ENCODE measurements at regions not wholly inside any gene's neighbourhood (a gene's known extent, or its start where the extent isn't known, plus 50 kb on each side); places are given as distances from the start of the nearest gene placed in this dataset.

GRCh38 chr2:56449449-56449860 is 265.7 kb downstream of the CCDC85A start:
- H3K79me2 ChIP-seq (ENCODE audit: low read length), result no peaks in the 10 kb centered on the region
- no TSS peak for BruUV-seq (replicated peaks)
- intact Hi-C loops (cut with micrococcal nuclease), result no loop called here
- H3K4me3 ChIP-seq (ENCODE audit: low read length), result no peak overlapping the region
- ChIA-PET CTCF (no interaction called here), POLR2A (ENCODE audit: unreplicated experiment) (interaction anchor here (0.6 kb wide), 1 partner anchor 131 kb away, joined by 4 read pairs; no protein-coding TSS in a partner anchor)
- H3K9me2 ChIP-seq (replicated peaks; ENCODE audit: low read length), result no peaks in the 10 kb centered on the region
- H3K4me1 ChIP-seq (ENCODE audit: insufficient read depth, low read length), result peaks cover 13% of the 10 kb centered on the region; the same call in 1 of the 2 replicates
- H3K9ac ChIP-seq (ENCODE audit: low read length), result no peak overlapping the region
- no peak overlapping the region for H3K27ac ChIP-seq (ENCODE audit: low read length)
- H2AFZ ChIP-seq (ENCODE audit: low read length), result 0 out of 2 replicates have a peak overlapping the region, but pooled peaks have one; percentile 26
- no peaks in the 10 kb centered on the region for H3F3A ChIP-seq (ENCODE audit: low read length, unreplicated experiment)
- H3K27me3 ChIP-seq (ENCODE audit: low read length), result no peaks in the 10 kb centered on the region
- H4K20me1 ChIP-seq (ENCODE audit: low read length), result no peaks in the 10 kb centered on the region
- DNase-seq (no peak), ATAC-seq (no peak)
- no peaks in the 10 kb centered on the region for H3K9me3 ChIP-seq (ENCODE audit: low read length)
- 0 out of 2 replicates have a peak overlapping the region, but pooled peaks have one; percentile 32 for H3K4me2 ChIP-seq (ENCODE audit: low read length)
- TF ChIP-seq EZH2phosphoT487 (IDR thresholded peaks at IDR 0.05; ENCODE audit: borderline replicate concordance, low read length), result no peak
- TF ChIP-seq EZH2 (IDR thresholded peaks at IDR 0.05; ENCODE audit: low read length, unreplicated experiment), result no peak
- no peak for TF ChIP-seq CTCF (conservative IDR thresholded peaks at IDR 0.05; ENCODE audit: low read depth, low read length)
- no peaks in the 10 kb centered on the region for H3K36me3 ChIP-seq (ENCODE audit: low read depth, low read length)

DNA sequence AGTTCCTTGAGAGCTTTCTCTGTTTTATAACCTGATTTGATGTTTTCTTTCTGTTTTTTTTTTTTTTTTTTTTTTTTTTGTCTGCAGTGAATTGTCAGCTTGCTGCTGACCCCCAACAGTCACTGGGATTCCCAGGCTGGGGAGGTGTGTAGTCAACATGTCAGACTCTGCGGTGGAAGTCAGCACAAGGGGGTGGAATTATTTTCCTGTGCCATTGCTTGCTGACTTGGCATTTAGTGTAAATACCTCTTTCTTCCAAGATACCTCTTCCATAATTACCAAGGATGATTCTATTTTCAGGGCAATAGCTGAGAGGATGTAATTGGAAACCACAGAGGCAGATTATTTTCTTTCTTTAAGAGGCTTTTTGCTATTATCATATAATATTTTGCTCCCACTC is 266.3 kb downstream of the CCDC85A start:
- no peaks in the 10 kb centered on the region for H4K20me1 ChIP-seq (ENCODE audit: low read length)
- no peak overlapping the region for H3K9ac ChIP-seq (ENCODE audit: low read length)
- H3K79me2 ChIP-seq (ENCODE audit: low read length), result no peaks in the 10 kb centered on the region
- H3K9me3 ChIP-seq (ENCODE audit: low read length), result no peaks in the 10 kb centered on the region
- DNase-seq (no peak), ATAC-seq (no peak)
- H3F3A ChIP-seq (ENCODE audit: low read length, unreplicated experiment), result no peaks in the 10 kb centered on the region
- no peak overlapping the region for H3K4me2 ChIP-seq (ENCODE audit: low read length)
- H3K4me1 ChIP-seq (ENCODE audit: insufficient read depth, low read length), result peaks cover 13% of the 10 kb centered on the region; the same call in 1 of the 2 replicates
- no peaks in the 10 kb centered on the region for H3K27me3 ChIP-seq (ENCODE audit: low read length)
- no peak overlapping the region for H2AFZ ChIP-seq (ENCODE audit: low read length)
- CTCF ChIA-PET, result no interaction called here
- intact Hi-C loops (cut with micrococcal nuclease), result no loop called here
- H3K4me3 ChIP-seq (ENCODE audit: low read length), result no peak overlapping the region
- H3K9me2 ChIP-seq (replicated peaks; ENCODE audit: low read length), result no peaks in the 10 kb centered on the region
- no TSS peak for BruUV-seq (replicated peaks)
- no peaks in the 10 kb centered on the region for H3K36me3 ChIP-seq (ENCODE audit: low read depth, low read length)
- POLR2A ChIA-PET (ENCODE audit: unreplicated experiment), result no interaction called here
- no peak overlapping the region for H3K27ac ChIP-seq (ENCODE audit: low read length)
- TF ChIP-seq EZH2phosphoT487 (IDR thresholded peaks at IDR 0.05; ENCODE audit: borderline replicate concordance, low read length), result no peak
- TF ChIP-seq EZH2 (IDR thresholded peaks at IDR 0.05; ENCODE audit: low read length, unreplicated experiment), result no peak
- TF ChIP-seq CTCF (conservative IDR thresholded peaks at IDR 0.05; ENCODE audit: low read depth, low read length), result no peak

- DNase-seq (no peak), ATAC-seq (no peak)
- ChIA-PET CTCF (no interaction called here), POLR2A (ENCODE audit: unreplicated experiment) (no interaction called here)
- no peaks in the 10 kb centered on the region for H3F3A ChIP-seq (ENCODE audit: low read length, unreplicated experiment)
- no peaks in the 10 kb centered on the region for H3K9me2 ChIP-seq (replicated peaks; ENCODE audit: low read length)
- H3K4me3 ChIP-seq (ENCODE audit: low read length), result no peak overlapping the region
- H3K4me2 ChIP-seq (ENCODE audit: low read length), result no peak overlapping the region
- no peaks in the 10 kb centered on the region for H3K27me3 ChIP-seq (ENCODE audit: low read length)
- H3K27ac ChIP-seq (ENCODE audit: low read length), result no peak overlapping the region
- peaks cover 13% of the 10 kb centered on the region; the same call in 1 of the 2 replicates for H3K4me1 ChIP-seq (ENCODE audit: insufficient read depth, low read length)
- BruUV-seq (replicated peaks), result no TSS peak
- no peak overlapping the region for H2AFZ ChIP-seq (ENCODE audit: low read length)
- no peak overlapping the region for H3K9ac ChIP-seq (ENCODE audit: low read length)
- H4K20me1 ChIP-seq (ENCODE audit: low read length), result no peaks in the 10 kb centered on the region
- H3K36me3 ChIP-seq (ENCODE audit: low read depth, low read length), result no peaks in the 10 kb centered on the region
- intact Hi-C loops (cut with micrococcal nuclease), result no loop called here
- no peaks in the 10 kb centered on the region for H3K79me2 ChIP-seq (ENCODE audit: low read length)
- no peaks in the 10 kb centered on the region for H3K9me3 ChIP-seq (ENCODE audit: low read length)
- TF ChIP-seq CTCF (conservative IDR thresholded peaks at IDR 0.05; ENCODE audit: low read depth, low read length) (no peak), EZH2 (IDR thresholded peaks at IDR 0.05; ENCODE audit: low read length, unreplicated experiment) (no peak), EZH2phosphoT487 (IDR thresholded peaks at IDR 0.05; ENCODE audit: borderline replicate concordance, low read length) (no peak)
Observed at GRCh38 chr2:56450772-56451171, 267.0 kb downstream of the CCDC85A start.
